ENCODE measurements at regions not wholly inside any gene's neighbourhood (a gene's known extent, or its start where the extent isn't known, plus 50 kb on each side); places are given as distances from the start of the nearest gene placed in this dataset.

- TF ChIP-seq, protein P1, sequence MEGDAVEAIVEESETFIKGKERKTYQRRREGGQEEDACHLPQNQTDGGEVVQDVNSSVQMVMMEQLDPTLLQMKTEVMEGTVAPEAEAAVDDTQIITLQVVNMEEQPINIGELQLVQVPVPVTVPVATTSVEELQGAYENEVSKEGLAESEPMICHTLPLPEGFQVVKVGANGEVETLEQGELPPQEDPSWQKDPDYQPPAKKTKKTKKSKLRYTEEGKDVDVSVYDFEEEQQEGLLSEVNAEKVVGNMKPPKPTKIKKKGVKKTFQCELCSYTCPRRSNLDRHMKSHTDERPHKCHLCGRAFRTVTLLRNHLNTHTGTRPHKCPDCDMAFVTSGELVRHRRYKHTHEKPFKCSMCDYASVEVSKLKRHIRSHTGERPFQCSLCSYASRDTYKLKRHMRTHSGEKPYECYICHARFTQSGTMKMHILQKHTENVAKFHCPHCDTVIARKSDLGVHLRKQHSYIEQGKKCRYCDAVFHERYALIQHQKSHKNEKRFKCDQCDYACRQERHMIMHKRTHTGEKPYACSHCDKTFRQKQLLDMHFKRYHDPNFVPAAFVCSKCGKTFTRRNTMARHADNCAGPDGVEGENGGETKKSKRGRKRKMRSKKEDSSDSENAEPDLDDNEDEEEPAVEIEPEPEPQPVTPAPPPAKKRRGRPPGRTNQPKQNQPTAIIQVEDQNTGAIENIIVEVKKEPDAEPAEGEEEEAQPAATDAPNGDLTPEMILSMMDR (IDR thresholded peaks at IDR 0.05; ENCODE audit: low read depth, low read length, poor library complexity, severe bottlenecking): no peak
- no peak for TF ChIP-seq EZH2phosphoT487 (IDR thresholded peaks at IDR 0.05; ENCODE audit: borderline replicate concordance, low read length)
These were observed 125.9 kb upstream of the BCL6 start for GRCh38 chr3:187871204-187871591.
